H9 (cell line): ENCODE measurements at regions not wholly inside any gene's neighbourhood (a gene's known extent, or its start where the extent isn't known, plus 50 kb on each side); places are given as distances from the start of the nearest gene placed in this dataset.

Source experiments
- DNase-seq: peaks from one replicate; pipeline ENCODE4 v3.0.0-alpha.2; 2017
- H2AFZ ChIP-seq: one replicate; pipeline ENCODE4 v1.6.1; 2013; ENCODE audit warnings: mild to moderate bottlenecking, low read length, control low read depth, moderate library complexity
- H2AK5ac ChIP-seq: 2 replicates; pipeline ENCODE4 v1.6.1; 2013; ENCODE audit warnings: low read length, control low read depth, mixed read lengths; ENCODE audit not compliant: insufficient read length
- H2BK120ac ChIP-seq: one replicate; pipeline ENCODE4 v1.6.1; 2013; ENCODE audit warnings: low read depth, mild to moderate bottlenecking, low read length, control low read depth, inconsistent platforms; ENCODE audit not compliant: poor library complexity, severe bottlenecking
- H2BK12ac ChIP-seq: 2 replicates; pipeline ENCODE4 v1.6.1; 2013; ENCODE audit warnings: low read length, control low read depth, mixed read lengths, low read depth; ENCODE audit not compliant: insufficient read length
- H2BK15ac ChIP-seq: 2 replicates; pipeline ENCODE4 v1.6.1; 2013; ENCODE audit warnings: low read depth, low read length, control low read depth
- H2BK20ac ChIP-seq: one replicate; pipeline ENCODE4 v1.6.1; 2013; ENCODE audit warnings: low read depth, mild to moderate bottlenecking, low read length, control low read depth, inconsistent platforms; ENCODE audit not compliant: poor library complexity, severe bottlenecking
- H2BK5ac ChIP-seq: 2 replicates; pipeline ENCODE4 v1.6.1; 2013; ENCODE audit warnings: low read length, control low read depth, mixed read lengths; ENCODE audit not compliant: insufficient read length
- H3K14ac ChIP-seq: 2 replicates; pipeline ENCODE4 v1.6.1; 2013; ENCODE audit warnings: low read length, control low read depth; ENCODE audit not compliant: insufficient read depth
- H3K18ac ChIP-seq: 2 replicates; pipeline ENCODE4 v1.6.1; 2013; ENCODE audit warnings: low read depth, mild to moderate bottlenecking, mixed read lengths, low read length, control low read depth; ENCODE audit not compliant: insufficient read length
- H3K23ac ChIP-seq: 2 replicates; pipeline ENCODE4 v1.6.1; 2013; ENCODE audit warnings: low read length, control low read depth, mixed read lengths, low read depth; ENCODE audit not compliant: insufficient read length
- H3K23me2 ChIP-seq: 2 replicates; pipeline ENCODE4 v1.6.1; 2013; ENCODE audit warnings: low read depth, mild to moderate bottlenecking, mixed read lengths, low read length, control low read depth; ENCODE audit not compliant: insufficient read length, poor library complexity, severe bottlenecking
- H3K27ac ChIP-seq: 2 replicates; pipeline ENCODE4 v1.5.1; 2013; ENCODE audit warnings: low read length, control low read depth, mixed read lengths, low read depth; ENCODE audit not compliant: insufficient read length
- H3K27me3 ChIP-seq: 2 replicates; pipeline ENCODE4 v1.6.1; 2013; ENCODE audit warnings: low read length, control low read depth, inconsistent platforms; ENCODE audit not compliant: insufficient read depth
- H3K4ac ChIP-seq: 2 replicates; pipeline ENCODE4 v1.6.1; 2013; ENCODE audit warnings: low read depth, mild to moderate bottlenecking, control low read depth, inconsistent platforms, low read length, moderate library complexity
- H3K4me1 ChIP-seq: 2 replicates; pipeline ENCODE4 v1.6.1; 2013; ENCODE audit warnings: low read length, control low read depth, inconsistent platforms; ENCODE audit not compliant: insufficient read depth
- H3K4me2 ChIP-seq: 2 replicates; pipeline ENCODE4 v1.6.1; 2013; ENCODE audit warnings: low read length, control low read depth, mixed read lengths; ENCODE audit not compliant: insufficient read length, insufficient read depth
- H3K56ac ChIP-seq: 2 replicates; pipeline ENCODE4 v1.6.1; 2013; ENCODE audit warnings: low read depth, mild to moderate bottlenecking, mixed read lengths, low read length, control low read depth; ENCODE audit not compliant: insufficient read length
- H3K79me1 ChIP-seq: 2 replicates; pipeline ENCODE4 v1.6.1; 2013; ENCODE audit warnings: low read depth, mild to moderate bottlenecking, moderate library complexity, low read length, control low read depth, inconsistent platforms; ENCODE audit not compliant: insufficient read depth, poor library complexity, severe bottlenecking
- H3K79me2 ChIP-seq: 2 replicates; pipeline ENCODE4 v1.6.1; 2013; ENCODE audit warnings: low read length, control low read depth, inconsistent platforms; ENCODE audit not compliant: insufficient read depth
- H3K9ac ChIP-seq: 2 replicates; pipeline ENCODE4 v1.6.1; 2013; ENCODE audit warnings: low read length, control low read depth, mixed read lengths; ENCODE audit not compliant: insufficient read length; ENCODE audit errors: extremely low read depth
- H3K9me3 ChIP-seq: one replicate; pipeline ENCODE4 v1.6.1; 2013; ENCODE audit warnings: low read depth, low read length, inconsistent platforms; ENCODE audit not compliant: control insufficient read depth
- H3T11ph ChIP-seq: one replicate; pipeline ENCODE4 v1.6.1; 2013; ENCODE audit warnings: mild to moderate bottlenecking, low read length, control low read depth, inconsistent platforms
- H4K20me1 ChIP-seq: one replicate; pipeline ENCODE4 v1.6.1; 2013; ENCODE audit not compliant: control insufficient read depth, insufficient read length, insufficient read depth
- H4K5ac ChIP-seq: 2 replicates; pipeline ENCODE4 v1.6.1; 2013; ENCODE audit warnings: low read depth, mild to moderate bottlenecking, mixed read lengths, low read length, control low read depth; ENCODE audit not compliant: insufficient read length
- H4K8ac ChIP-seq: replicated peaks from 2 replicates; pipeline ENCODE4 v1.6.1; 2013; ENCODE audit warnings: low read length, control low read depth, mixed read lengths, low read depth; ENCODE audit not compliant: insufficient read length
- H4K91ac ChIP-seq: 2 replicates; pipeline ENCODE4 v1.6.1; 2013; ENCODE audit warnings: low read depth, mild to moderate bottlenecking, moderate library complexity, mixed read lengths, low read length, control low read depth; ENCODE audit not compliant: insufficient read length
- H3K27ac Mint-ChIP-seq, 3 experiments: 2 replicates in 2 of 3; 3 replicates in 1 of 3; pipeline ENCODE4 v1.8.0; 2020 to 2021; ENCODE audit warnings: mixed read lengths in 3 of 3, mild to moderate bottlenecking in 1 of 3, moderate library complexity in 1 of 3
- H3K27me3 Mint-ChIP-seq: 2 replicates; pipeline ENCODE4 v1.8.0; 2021; ENCODE audit warnings: low read depth, mild to moderate bottlenecking, moderate library complexity, mixed read lengths
- H3K36me3 Mint-ChIP-seq, 3 experiments: 2 replicates in 2 of 3; 3 replicates in 1 of 3; pipeline ENCODE4 v1.8.0; 2020 to 2021; ENCODE audit warnings: low read depth in 3 of 3, mixed read lengths in 3 of 3; ENCODE audit not compliant: insufficient read depth in 1 of 3
- H3K4me1 Mint-ChIP-seq, 2 experiments: 2 replicates each; pipeline ENCODE4 v1.8.0; 2020; ENCODE audit warnings: mixed read lengths in 2 of 2
- H3K4me3 Mint-ChIP-seq, 2 experiments: 2 replicates in 1 of 2; 3 replicates in 1 of 2; pipeline ENCODE4 v1.8.0; 2020 to 2021; ENCODE audit warnings: mild to moderate bottlenecking in 2 of 2, mixed read lengths in 2 of 2, moderate library complexity in 1 of 2
- H3K9me3 Mint-ChIP-seq, 2 experiments: 2 replicates in 1 of 2; 3 replicates in 1 of 2; pipeline ENCODE4 v1.8.0; 2020; ENCODE audit warnings: mild to moderate bottlenecking in 2 of 2, mixed read lengths in 2 of 2, moderate library complexity in 1 of 2
- CTCF ChIP-seq: fragments of 200-600 bp; sonication (generic); conservative IDR thresholded peaks from 3 replicates; pipeline ENCODE4 v1.8.0; 2021; ENCODE audit warnings: antibody characterized with exemption, mild to moderate bottlenecking
- WGBS: extraction: QIAGEN DNeasy Blood & Tissue Kit; methylation state at CpG from one replicate; pipeline ENCODE4 v1.1.7; 2013; ENCODE audit warnings: missing lambda C conversion rate, low lambda C conversion rate, mixed read lengths; ENCODE audit not compliant: insufficient read length; ENCODE audit errors: extremely low coverage; 5-methylcytosine and 5-hydroxymethylcytosine counted together

GRCh38 chr5:111017731-111018130, 53.8 kb upstream of the TSLP start:
- Histone ChIP-seq H2BK5ac (no peak overlapping the region), H2AK5ac (no peak overlapping the region), H4K20me1 (no peaks in the 10 kb centered on the region), H2BK120ac (no peak overlapping the region), H2BK15ac (no peak overlapping the region), H3K4me1 (no peaks in the 10 kb centered on the region), H3K27ac (no peak overlapping the region), H3K23me2 (no peaks in the 10 kb centered on the region), H4K5ac (no peak overlapping the region), H2AFZ (no peak overlapping the region), H3T11ph (no peak overlapping the region), H4K8ac (no peak overlapping the region), H3K9ac (no peak overlapping the region), H4K91ac (no peak overlapping the region), H3K14ac (no peak overlapping the region), H3K18ac (no peak overlapping the region), H3K4ac (no peak overlapping the region), H3K4me2 (no peak overlapping the region), H3K27me3 (no peaks in the 10 kb centered on the region), H3K79me1 (no peaks in the 10 kb centered on the region), H2BK20ac (no peak overlapping the region), H2BK12ac (no peak overlapping the region), H3K79me2 (no peaks in the 10 kb centered on the region), H3K9me3 (no peaks in the 10 kb centered on the region), H3K56ac (no peak overlapping the region), H3K23ac (no peak overlapping the region)
- no peak for DNase-seq
- H3K27ac Mint-ChIP-seq = no peak overlapping the region
- no peaks in the 10 kb centered on the region for H3K9me3 Mint-ChIP-seq
- H3K4me1 Mint-ChIP-seq = no peaks in the 10 kb centered on the region
- no CpG with 5 or more reads among the region's 1 CpG for WGBS
- H3K4me3 Mint-ChIP-seq = no peak overlapping the region
- no peak for TF ChIP-seq CTCF
- H3K27me3 Mint-ChIP-seq = no peaks in the 10 kb centered on the region
- H3K36me3 Mint-ChIP-seq = no peaks in the 10 kb centered on the region
